ENCODE measurements at regions not wholly inside any gene's neighbourhood (a gene's known extent, or its start where the extent isn't known, plus 50 kb on each side); places are given as distances from the start of the nearest gene placed in this dataset.

DNA sequence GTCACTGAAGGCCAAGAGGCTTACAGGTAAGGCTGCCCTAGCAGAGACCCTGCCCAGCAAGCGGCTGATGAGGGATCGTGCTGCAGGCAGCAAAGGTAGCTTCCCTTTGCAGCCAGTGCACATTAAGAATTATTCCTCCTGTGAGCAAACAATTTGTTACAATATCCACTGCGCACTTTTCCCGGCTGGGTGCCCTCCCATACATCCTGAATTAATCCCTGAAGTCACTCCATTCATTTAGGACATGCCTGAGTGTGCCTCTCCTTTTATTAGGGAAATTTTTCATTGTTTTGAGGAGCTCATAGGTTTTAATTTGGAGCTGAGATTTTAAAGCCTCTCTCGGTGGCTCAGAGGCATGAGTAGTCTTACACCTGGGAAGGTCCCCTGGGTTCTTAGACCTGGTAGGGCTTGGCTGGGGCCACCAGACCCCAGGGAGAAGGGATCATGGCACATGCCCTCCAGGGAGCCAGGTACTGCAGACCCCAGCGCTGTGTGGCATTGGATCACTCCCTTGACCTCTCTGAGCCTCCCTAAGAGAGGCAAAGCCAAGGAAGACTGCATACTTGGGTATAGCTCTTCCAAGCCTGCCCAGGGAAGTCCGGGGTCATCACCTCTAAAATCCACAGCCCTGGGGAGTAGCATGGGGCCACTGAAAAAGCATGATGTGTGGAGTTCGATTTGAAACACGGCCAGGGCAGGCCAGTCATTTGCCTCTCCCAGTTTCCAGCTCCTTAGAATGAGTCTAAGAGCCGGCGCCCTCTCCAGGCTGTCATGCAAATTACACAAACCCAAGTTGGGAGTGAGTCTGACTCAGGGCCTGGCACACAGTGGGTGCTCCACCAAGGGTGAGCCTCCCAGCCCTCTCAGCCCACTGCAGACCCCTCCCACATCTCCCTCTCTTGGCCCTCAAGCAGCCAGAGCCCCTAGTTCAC is 151.9 kb upstream of the LINGO1 start:
- DNase-seq = peak in 1 of 2 experiments; percentile 46

DNA sequence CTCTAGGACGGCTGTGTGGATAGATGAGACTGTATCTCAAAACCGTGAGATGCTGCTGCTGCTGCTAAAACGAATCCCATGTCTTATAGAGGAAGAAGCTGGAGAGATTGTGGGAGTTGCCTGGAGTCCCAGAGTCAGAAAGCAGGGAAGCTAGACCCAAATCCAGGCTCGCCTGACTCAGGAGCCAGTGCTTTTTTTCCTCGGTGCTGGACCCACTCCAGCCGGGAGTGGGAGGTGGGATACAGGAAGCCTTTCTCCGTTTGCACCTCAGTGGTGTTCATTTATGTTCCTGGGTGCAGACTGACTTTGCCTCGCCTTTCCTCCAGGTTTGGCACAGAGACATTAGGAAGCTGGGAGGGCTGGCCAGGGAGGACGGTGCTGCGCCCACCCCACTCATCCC is 150.9 kb upstream of the LINGO1 start:
- no peak for DNase-seq

- DNase-seq = peak in 1 of 2 experiments; percentile 25
Observed at GRCh38 chr15:77782691-77783090, 150.0 kb upstream of the LINGO1 start.

DNA sequence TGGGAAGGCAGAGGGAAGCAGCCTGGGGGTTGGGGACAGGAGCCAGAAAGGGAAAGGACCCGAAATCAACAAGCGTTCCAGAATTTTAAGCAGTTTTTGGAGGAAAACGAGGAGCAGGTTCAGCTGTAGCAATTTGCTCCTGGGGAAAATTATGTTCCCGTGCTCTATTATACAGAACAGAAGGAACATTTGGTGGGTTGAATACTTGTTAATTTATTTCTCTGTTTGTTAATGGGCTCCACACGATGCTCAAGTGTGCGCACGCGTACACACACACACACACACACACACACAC is 149.2 kb upstream of the LINGO1 start:
- DNase-seq = no peak

DNA sequence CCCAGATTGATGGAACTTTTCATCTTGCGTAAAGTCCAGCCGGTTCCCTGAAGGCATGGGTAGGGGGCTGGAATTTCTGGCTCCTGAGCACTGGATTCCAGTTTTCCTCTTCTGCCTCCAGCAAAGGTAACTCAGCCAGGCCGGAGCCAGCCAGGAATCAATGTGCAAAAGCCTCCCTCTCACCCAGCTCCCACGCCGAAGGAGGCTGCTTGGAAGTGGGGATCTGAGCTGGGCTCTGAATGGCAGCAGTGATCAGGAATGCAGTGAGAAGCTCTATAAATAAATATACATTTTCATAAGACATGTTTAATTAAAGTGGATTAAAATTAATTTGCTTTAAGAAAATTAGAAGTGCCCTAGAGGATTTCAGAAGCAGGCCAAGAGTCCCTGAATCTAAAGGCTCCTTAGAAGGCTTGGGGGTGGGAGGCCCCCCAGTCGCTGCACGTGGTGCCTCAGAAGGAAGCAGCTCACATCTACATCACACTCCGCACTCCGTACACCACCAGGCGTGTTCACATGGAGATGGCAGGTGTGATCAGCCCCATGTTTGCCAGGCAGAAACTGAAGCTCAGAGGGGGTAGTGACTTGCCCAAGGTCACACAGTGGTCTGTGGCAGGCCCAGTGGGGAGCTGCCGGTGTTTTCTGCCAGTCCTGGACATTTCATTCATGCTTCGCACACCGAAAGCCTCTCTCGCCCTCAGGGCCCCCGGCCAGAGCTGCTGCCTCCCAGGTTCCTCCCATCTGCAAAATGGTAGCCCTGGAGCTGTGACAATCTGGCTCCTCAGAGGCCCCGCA is 148.6 kb upstream of the LINGO1 start:
- no peak for DNase-seq

DNA sequence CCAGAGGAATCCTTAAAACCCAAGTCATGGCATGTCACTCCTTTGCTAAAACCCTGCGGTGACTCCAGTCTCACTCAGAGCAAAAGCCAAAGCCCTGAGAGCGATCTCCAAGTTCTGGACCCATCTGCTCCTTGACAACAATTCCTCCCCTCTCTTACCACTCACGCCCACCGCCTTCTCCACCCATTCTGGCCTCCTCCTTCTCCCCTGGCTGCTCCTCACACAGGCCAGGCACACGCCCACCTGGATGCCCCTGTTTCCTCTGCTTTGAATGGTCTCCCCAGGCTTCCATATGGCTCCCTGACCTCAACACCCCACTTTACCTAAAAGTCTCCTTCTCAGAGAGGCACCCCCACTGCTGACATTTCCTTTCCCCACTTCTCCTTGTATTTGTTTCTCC is 146.1 kb upstream of the LINGO1 start:
- DNase-seq = no peak

DNA sequence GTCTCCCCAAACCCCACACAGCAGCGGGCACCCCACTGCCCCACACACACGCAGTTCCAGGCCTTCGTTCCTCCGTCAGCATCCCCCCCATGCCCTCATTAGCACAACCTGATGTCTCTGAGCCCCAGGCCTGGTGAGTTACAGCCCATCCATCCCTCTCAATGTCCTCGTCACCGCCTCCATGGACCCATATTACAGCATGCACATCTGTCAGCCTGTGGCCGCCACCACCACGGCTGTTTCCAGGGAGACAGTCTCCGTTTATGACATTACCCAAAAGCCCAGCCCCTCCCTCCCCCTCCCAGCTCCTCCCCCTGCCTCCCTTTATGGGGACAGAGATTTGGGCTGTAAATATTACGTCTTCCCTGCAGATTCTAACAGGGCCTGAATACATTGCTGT is 143.1 kb upstream of the LINGO1 start:
- DNase-seq = peak in 1 of 2 experiments; percentile 34

- DNase-seq = no peak
Observed at GRCh38 chr15:77775373-77775772, 142.7 kb upstream of the LINGO1 start.

DNA sequence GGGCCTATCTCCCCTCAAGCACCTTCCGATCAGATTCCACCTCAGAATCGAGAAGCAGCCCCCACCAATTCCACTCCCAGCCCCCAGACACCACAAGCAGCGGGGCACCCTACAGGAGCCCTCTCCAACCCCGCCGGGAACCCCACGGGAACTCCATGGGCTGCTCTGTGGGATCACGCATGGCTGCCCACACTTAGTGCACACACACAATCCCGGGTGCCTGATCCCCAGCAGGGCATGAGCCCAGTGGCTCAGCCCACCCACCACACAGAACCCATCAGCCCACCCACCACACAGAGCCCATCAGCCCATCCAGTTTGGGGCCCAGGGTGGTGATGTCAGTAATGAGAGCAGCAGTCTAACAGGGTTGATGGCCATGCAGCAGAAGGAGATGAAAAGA is 141.6 kb upstream of the LINGO1 start:
- DNase-seq = no peak

DNA sequence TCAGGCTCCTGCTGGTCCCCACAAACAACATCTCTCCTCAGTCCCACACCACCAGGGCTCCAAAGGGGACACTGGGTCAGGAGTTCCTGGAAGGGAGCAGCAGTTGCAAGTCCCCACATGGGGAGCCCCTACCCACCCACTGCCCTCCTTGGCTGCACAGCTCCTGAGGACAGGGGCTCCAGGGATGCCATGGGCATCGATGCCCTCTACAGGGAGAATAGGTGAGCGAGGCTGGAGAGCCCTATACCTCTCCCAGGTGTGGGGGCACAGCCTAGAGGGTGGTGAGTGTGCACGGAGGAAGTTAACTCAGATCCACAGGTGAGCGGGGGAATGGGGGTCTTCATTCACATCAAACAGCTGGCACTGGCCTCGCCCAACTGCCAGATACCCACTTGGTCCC is 141.2 kb upstream of the LINGO1 start:
- DNase-seq = no peak

DNA sequence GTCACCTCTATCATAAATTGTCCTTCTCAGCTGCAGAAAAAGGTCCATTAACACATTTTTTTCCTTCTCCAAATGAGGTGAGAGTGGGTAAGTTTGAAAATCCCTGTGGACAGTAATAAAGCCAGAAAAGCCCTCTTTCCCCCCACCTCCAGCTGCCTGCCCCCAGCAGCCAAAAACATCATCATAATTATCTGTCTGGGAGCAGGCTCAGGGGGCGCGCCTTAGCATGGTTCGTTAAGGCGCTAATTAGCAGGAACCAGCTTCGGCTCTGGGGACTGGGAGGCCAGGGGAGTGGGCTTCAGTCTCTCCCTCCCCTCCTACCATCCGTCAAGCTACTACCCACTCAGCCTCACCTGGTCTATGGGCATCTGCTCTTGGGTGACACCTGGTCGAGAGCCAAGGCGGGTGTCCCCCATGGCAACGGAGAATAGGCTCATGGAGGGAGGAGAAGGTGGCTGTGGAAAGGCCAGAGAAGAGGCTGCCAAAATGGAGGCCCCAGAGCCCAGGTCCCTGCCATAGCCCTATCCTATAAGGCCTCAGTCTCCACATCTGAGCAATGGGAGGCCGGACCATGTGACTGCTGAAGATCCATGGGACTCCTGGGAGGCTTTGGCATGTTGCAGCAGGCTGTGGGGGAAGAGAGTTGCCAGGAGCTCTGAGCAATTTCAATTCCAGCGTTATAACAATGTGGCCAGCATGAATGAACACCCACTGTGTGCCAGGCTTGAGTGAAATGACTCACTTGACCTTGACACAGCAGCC is 140.1 kb upstream of the LINGO1 start:
- DNase-seq = no peak

- DNase-seq = no peak
Observed at GRCh38 chr15:77771616-77772015, 138.9 kb upstream of the LINGO1 start.

DNA sequence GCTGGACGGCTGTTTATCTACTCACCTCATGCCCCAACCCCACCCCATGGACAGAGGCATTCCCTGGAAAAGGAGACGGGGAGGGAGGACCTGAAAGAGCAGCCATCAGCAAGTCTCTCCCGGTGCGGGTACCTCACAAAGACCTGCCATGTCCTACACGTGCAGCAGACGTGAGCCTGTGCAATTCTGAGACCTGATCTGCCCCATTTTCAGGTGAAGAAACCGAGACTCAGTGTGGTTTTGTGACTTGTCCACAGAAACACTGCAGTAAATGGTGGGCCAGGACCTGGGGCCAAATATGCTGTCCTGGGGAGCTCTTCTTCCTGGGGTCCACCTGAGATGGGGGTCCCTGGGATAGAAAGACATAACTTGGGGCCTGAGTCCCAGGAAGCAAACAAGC is 137.0 kb upstream of the LINGO1 start:
- no peak for DNase-seq

DNA sequence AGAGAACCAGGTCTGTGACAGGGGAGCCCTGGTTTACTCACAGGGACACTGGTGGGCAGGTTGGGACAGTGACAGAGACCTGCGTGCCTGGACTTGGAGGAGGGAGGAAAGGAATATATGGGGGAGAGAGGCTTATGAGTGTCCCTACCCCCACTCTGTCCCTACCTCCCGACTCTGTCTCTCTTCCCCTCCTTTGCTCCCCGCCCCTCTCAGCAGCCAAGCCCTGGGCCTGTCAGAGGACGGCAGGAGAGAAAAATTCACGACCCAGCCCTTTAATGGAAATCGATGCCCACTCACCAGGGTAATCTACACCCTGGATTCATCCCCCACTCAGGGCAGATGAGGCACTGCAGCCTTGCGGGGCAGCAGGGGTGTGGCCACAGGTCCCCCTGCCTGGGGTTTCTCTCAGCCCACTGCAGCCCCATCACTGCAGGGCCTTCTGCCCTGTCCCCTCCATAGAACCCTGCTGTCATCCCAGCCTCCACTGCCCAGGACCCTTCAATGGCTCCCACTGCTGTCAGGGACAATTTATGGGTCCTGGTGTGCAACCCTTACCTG is 135.9 kb upstream of the LINGO1 start:
- no peak for DNase-seq

DNA sequence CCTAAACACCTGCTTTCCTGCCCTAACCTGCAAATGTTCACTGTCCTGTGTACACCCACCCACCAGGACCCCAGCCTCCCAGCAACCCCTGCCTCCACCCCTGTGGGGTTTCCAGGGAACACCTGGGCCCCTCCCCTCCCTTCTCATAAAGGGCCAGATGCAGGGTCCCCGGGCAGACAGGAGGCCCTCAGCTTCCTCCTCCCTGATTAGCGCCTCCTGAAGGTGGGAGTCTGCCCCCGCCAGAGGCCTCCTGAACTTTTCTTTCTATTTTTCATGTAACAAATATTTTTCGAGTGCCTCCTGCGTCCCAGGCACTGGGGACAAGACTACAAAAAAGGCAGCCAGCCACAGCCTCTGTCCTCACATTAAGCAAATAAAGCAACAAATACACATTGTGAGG is 135.4 kb upstream of the LINGO1 start:
- DNase-seq = no peak

DNA sequence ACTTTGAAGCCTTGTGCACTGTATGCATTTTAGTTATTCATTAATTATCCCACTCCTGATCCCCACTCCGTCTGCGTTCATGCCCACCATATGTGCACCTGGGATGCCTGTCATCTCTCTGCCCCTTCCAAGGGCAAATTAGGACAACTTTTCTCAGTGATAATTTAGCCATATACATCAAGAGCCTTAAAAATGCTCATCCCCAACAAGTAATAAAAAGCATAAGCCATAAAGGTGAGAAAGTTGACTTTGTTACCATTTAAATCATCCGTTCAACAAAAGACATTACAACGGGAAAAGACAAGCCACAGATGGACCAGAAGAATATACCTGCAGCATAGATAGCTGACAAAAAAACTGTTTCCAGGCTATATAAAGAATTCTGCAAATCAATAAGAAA is 131.4 kb upstream of the LINGO1 start:
- DNase-seq = no peak

- DNase-seq = no peak
Observed at GRCh38 chr15:77762747-77763355, 130.1 kb upstream of the LINGO1 start.

- DNase-seq = no peak
Observed at GRCh38 chr15:77759896-77760592, 127.3 kb upstream of the LINGO1 start.

DNA sequence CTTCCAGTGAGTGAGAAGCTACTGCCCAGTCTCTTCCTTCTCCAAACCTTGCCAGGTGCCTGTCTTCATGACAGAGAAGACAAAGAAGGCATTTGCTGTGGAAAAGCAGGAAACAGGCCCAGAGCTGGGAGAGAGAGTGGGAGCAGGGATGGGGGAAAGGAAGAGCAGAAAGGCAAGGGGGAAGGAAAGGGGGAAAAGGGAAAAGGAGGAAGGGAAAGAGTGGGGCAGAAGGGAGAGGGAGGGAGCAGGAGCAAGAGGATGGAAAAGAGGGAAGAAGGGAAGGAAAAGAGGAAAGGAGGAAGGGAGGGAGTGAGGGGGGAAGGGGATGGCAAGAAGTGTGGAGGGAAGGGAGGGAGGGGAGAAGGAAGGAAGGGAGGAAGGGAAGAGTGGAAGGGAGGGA is 121.2 kb upstream of the LINGO1 start:
- DNase-seq = no peak

GRCh38 chr15:77753281-77753873 is 120.7 kb upstream of the LINGO1 start:
- no peak for DNase-seq

- no peak for DNase-seq
Observed at GRCh38 chr15:77749998-77750540, 117.4 kb upstream of the LINGO1 start.

All from NCI-H524 (cell line).